Esophagus muscularis mucosa (tissue), 4 donors: ENCODE measurements at regions not wholly inside any gene's neighbourhood (a gene's known extent, or its start where the extent isn't known, plus 50 kb on each side); places are given as distances from the start of the nearest gene placed in this dataset.

Experiments used
- EP300 ChIP-seq: sonication (generic); formaldehyde crosslinking; IDR thresholded peaks from one replicate; pipeline ENCODE4 v1.6.1; 2017; ENCODE audit warnings: antibody characterized with exemption
- POLR2A ChIP-seq: fragments of 450-650 bp; IDR thresholded peaks from one replicate; pipeline ENCODE4 v1.6.1; 2017; ENCODE audit warnings: antibody characterized with exemption, moderate library complexity, mild to moderate bottlenecking, low read depth
- POLR2AphosphoS5 ChIP-seq, 2 donors: sonication (generic); formaldehyde crosslinking; IDR thresholded peaks; one replicate each; pipeline ENCODE4 v1.6.1; 2017; ENCODE audit warnings: antibody characterized with exemption in 2 of 2
- TF ChIP-seq, protein P1 (sequence below), 3 experiments: fragments of 200-600 bp in 2 of 3; fragments of 450-650 bp in 1 of 3; sonication (generic) in 2 of 3; IDR thresholded peaks; one replicate each; pipeline ENCODE4 v1.5.1; 2017 to 2019; ENCODE audit warnings: antibody characterized with exemption in 3 of 3, mild to moderate bottlenecking in 2 of 3, moderate library complexity in 1 of 3

DNA sequence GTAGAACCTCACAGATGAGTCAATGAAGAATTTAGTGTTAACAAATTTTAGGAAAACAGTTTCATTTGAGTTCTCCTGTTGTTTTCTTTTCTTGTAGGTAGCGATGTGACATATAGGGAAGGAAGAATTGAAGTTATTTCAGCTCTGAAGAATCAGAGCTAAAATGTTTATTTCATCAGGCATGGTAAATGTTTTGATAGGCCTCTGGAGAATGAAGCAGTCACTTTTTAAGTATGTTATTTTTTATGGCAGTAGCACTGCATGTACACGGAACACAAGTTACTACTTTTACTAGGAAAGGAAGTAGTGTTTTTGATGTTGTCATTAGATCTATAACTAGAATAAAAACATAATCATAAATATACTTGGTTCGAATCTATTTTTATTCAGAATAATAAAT lies 1357.3 kb upstream of the CITED2 start:
- TF ChIP-seq, protein P1, sequence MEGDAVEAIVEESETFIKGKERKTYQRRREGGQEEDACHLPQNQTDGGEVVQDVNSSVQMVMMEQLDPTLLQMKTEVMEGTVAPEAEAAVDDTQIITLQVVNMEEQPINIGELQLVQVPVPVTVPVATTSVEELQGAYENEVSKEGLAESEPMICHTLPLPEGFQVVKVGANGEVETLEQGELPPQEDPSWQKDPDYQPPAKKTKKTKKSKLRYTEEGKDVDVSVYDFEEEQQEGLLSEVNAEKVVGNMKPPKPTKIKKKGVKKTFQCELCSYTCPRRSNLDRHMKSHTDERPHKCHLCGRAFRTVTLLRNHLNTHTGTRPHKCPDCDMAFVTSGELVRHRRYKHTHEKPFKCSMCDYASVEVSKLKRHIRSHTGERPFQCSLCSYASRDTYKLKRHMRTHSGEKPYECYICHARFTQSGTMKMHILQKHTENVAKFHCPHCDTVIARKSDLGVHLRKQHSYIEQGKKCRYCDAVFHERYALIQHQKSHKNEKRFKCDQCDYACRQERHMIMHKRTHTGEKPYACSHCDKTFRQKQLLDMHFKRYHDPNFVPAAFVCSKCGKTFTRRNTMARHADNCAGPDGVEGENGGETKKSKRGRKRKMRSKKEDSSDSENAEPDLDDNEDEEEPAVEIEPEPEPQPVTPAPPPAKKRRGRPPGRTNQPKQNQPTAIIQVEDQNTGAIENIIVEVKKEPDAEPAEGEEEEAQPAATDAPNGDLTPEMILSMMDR (IDR thresholded peaks at IDR 0.05), result no peak
- TF ChIP-seq POLR2A, result no peak
- no peak for TF ChIP-seq EP300
- TF ChIP-seq POLR2AphosphoS5 (IDR thresholded peaks at IDR 0.05), result no peak
